ENCODE measurements at regions not wholly inside any gene's neighbourhood (a gene's known extent, or its start where the extent isn't known, plus 50 kb on each side); places are given as distances from the start of the nearest gene placed in this dataset.
"Not testable (repeated sequence)": the region's sequence is repeated elsewhere in the genome, so short reads cannot be mapped to it uniquely, and the experiment has no call there.

- no peak for DNase-seq
Observed at GRCh38 chr9:87338088-87338989, 159.3 kb upstream of the DAPK1 start.

- no peak for DNase-seq
Observed at GRCh38 chr9:87340391-87340790, 157.3 kb upstream of the DAPK1 start.

- DNase-seq, result no peak
Observed at GRCh38 chr9:87342743-87343142, 154.9 kb upstream of the DAPK1 start.

- DNase-seq, result no peak
Observed at GRCh38 chr9:87343816-87344430, 153.7 kb upstream of the DAPK1 start.

- no peak for DNase-seq
Observed at GRCh38 chr9:87346061-87346665, 151.5 kb upstream of the DAPK1 start.

- DNase-seq, result no peak
Observed at GRCh38 chr9:87350915-87351314, 146.8 kb upstream of the DAPK1 start.

- no peak for DNase-seq
Observed at GRCh38 chr9:87353301-87353700, 144.4 kb upstream of the DAPK1 start.

- no peak for DNase-seq
Observed at GRCh38 chr9:87354147-87354546, 143.5 kb upstream of the DAPK1 start.

- DNase-seq, result no peak
Observed at GRCh38 chr9:87357600-87357999, 140.1 kb upstream of the DAPK1 start.

- no peak for DNase-seq
Observed at GRCh38 chr9:87359264-87359663, 138.4 kb upstream of the DAPK1 start.

- no peak for DNase-seq
Observed at GRCh38 chr9:87359958-87360601, 137.6 kb upstream of the DAPK1 start.

- no peak for DNase-seq
Observed at GRCh38 chr9:87370049-87370685, 127.5 kb upstream of the DAPK1 start.

- no peak for DNase-seq
Observed at GRCh38 chr9:87371795-87372355, 125.8 kb upstream of the DAPK1 start.

GRCh38 chr9:87372356-87372851 lies 125.3 kb upstream of the DAPK1 start:
- DNase-seq, result no peak

- not testable (repeated sequence) for DNase-seq
Observed at GRCh38 chr9:87374023-87374919, 123.4 kb upstream of the DAPK1 start.

GRCh38 chr9:87375397-87376073 lies 122.1 kb upstream of the DAPK1 start:
- no peak for DNase-seq

GRCh38 chr9:87378676-87379075 lies 119.0 kb upstream of the DAPK1 start:
- no peak for DNase-seq

GRCh38 chr9:87379300-87379699 lies 118.4 kb upstream of the DAPK1 start:
- no peak for DNase-seq

- DNase-seq, result no peak
Observed at GRCh38 chr9:87381050-87381711, 116.5 kb upstream of the DAPK1 start.

GRCh38 chr9:87381746-87382145 lies 115.9 kb upstream of the DAPK1 start:
- no peak for DNase-seq

All from OCI-M1 (cell line).